Esophagus squamous epithelium (tissue), 5 donors: ENCODE measurements at regions not wholly inside any gene's neighbourhood (a gene's known extent, or its start where the extent isn't known, plus 50 kb on each side); places are given as distances from the start of the nearest gene placed in this dataset.
"Not testable (repeated sequence)": the region's sequence is repeated elsewhere in the genome, so short reads cannot be mapped to it uniquely, and the experiment has no call there.

Source experiments
- DNase-seq: peaks from one replicate; lab custom pipeline; 2025; lab: John Stamatoyannopoulos, UW
- H3K27ac ChIP-seq, 4 donors: fragments of 200-600 bp; sonication (generic); one replicate each; pipeline ENCODE4 v1.5.1; 2016 to 2019; ENCODE audit warnings: mild to moderate bottlenecking in 1 of 4
- H3K27me3 ChIP-seq, 4 donors: fragments of 200-600 bp; sonication (generic); 1 replicate in 3 of 4; 2 replicates in 1 of 4; pipeline versions ENCODE4 v1.5.1 to v1.6.0; 2017 to 2021; ENCODE audit warnings: antibody characterized with exemption in 1 of 4
- H3K36me3 ChIP-seq, 3 donors: fragments of 200-600 bp; sonication (generic); one replicate each; pipeline ENCODE4 v1.5.1; 2016 to 2019
- H3K4me1 ChIP-seq, 3 donors: fragments of 200-600 bp; sonication (generic); one replicate each; pipeline ENCODE4 v1.5.1; 2017 to 2019
- H3K4me3 ChIP-seq, 4 donors: fragments of 200-600 bp; sonication (generic); 1 replicate in 3 of 4; 2 replicates in 1 of 4; pipeline ENCODE4 v1.5.1; 2016 to 2019; ENCODE audit warnings: mild to moderate bottlenecking in 2 of 4, moderate library complexity in 1 of 4
- H3K9me3 ChIP-seq, 3 donors: fragments of 200-600 bp; sonication (generic); one replicate each; pipeline ENCODE4 v1.5.1; 2016 to 2019
- POLR2A ChIP-seq, 4 donors: fragments of 450-650 bp; IDR thresholded peaks; one replicate each; pipeline ENCODE4 v1.6.1; 2017; ENCODE audit warnings: antibody characterized with exemption in 4 of 4, mild to moderate bottlenecking in 4 of 4, moderate library complexity in 3 of 4
- WGBS, 2 donors: methylation state at CpG; one replicate each; pipeline ENCODE4 v1.1.5; 2018; 5-methylcytosine and 5-hydroxymethylcytosine counted together
- intact Hi-C: fragments of 100-400 bp; cut with DNase I; formaldehyde crosslinking; loops from one replicate; pipeline ENCODE4 v1.15.0; 2022
- TF ChIP-seq, protein P1 (sequence below), 6 experiments: fragments of 450-650 bp in 4 of 6; fragments of 200-600 bp in 2 of 6; sonication (generic) in 2 of 6; IDR thresholded peaks; one replicate each; pipeline ENCODE4 v1.5.1; 2016 to 2019; ENCODE audit warnings: antibody characterized with exemption in 6 of 6, mild to moderate bottlenecking in 4 of 6, moderate library complexity in 4 of 6
- donor health status: DM: yes; HTN: yes; CAD: no.

DNA sequence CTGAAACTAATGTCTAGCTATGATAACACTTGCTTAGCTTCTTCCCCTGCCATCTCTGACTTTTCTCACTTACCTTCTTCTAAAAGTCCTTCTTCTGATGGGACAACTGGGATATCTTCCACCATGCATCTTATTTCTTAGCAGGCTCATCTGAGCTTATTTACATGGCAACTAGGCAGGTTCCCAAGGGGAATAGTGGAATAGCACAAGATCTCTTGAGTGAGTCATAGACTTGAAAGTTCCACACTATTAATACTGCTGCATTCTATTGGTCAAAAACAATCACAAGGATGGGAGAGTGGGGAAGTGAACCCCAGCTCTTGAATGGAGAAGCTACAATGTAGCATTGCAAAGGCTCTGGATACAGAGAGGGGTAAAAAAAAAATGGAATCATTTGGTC, 142.1 kb downstream of the HAO1 start:
- H3K4me1 ChIP-seq: no peaks in the 10 kb centered on the region
- H3K27me3 ChIP-seq: no peaks in the 10 kb centered on the region
- H3K4me3 ChIP-seq: no peak overlapping the region
- no peaks in the 10 kb centered on the region for H3K9me3 ChIP-seq
- TF ChIP-seq POLR2A (IDR thresholded peaks at IDR 0.05): no peak
- TF ChIP-seq, protein P1, sequence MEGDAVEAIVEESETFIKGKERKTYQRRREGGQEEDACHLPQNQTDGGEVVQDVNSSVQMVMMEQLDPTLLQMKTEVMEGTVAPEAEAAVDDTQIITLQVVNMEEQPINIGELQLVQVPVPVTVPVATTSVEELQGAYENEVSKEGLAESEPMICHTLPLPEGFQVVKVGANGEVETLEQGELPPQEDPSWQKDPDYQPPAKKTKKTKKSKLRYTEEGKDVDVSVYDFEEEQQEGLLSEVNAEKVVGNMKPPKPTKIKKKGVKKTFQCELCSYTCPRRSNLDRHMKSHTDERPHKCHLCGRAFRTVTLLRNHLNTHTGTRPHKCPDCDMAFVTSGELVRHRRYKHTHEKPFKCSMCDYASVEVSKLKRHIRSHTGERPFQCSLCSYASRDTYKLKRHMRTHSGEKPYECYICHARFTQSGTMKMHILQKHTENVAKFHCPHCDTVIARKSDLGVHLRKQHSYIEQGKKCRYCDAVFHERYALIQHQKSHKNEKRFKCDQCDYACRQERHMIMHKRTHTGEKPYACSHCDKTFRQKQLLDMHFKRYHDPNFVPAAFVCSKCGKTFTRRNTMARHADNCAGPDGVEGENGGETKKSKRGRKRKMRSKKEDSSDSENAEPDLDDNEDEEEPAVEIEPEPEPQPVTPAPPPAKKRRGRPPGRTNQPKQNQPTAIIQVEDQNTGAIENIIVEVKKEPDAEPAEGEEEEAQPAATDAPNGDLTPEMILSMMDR (IDR thresholded peaks at IDR 0.05): no peak
- no peak for DNase-seq
- H3K36me3 ChIP-seq: no peaks in the 10 kb centered on the region
- no peak overlapping the region for H3K27ac ChIP-seq
- intact Hi-C loops: no loop called here

DNA sequence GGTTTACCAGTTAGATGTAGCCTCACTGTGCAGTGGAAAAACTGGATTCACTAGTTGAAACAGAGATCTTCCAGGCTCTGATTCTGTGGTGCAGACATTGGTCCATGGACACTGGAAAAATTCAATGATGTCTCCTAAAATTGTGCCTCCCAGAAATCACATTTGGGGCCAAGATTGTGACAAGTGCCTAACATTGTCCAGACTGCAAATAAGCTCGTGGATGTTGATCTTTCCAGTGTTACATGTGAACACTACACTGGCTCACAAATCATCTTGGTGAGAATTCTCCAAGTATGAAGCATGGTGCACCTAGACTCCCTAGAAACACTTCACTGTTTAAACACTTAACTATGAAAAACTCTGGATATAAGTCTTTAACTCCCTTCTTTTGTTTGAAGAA, 140.4 kb downstream of the HAO1 start:
- WGBS, 2 donors: 11 to 20% methylated on average over 1 of the region's 1 CpG

DNA sequence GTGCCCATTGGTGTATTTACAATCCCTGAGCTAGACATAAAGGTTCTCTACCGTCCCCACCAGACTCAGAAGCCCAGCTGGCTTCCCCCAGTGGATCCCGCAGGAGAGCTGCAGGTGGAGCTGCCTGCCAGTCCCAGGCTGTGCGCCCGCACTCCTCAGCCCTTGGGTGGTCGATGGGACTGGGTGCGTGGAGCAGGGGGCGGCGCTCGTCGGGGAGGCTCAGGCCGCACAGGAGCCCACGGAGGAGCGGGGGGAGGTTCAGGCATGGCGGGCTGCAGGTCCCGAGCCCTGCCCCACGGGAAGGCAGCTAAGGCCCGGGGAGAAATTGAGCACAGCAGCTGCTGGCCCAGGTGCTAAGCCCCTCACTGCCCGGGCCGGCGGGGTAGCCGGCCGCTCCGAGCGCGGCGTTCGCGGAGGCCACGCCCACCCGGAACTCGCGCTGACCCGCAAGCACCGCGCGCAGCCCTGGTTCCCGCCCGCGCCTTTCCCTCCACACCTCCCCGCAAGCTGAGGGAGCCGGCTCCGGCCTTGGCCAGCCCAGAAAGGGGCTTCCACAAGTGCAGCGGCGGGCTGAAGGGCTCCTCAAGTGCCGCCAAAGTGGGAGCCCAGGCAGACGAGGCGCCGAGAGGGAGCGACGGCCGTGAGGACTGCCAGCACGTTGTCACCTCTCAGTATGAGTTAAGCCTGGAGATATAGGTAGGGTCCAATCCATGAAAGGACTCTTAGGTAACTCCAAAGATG, 136.7 kb downstream of the HAO1 start:
- H3K27me3 ChIP-seq, H3K27ac ChIP-seq, DNase-seq, intact Hi-C loops, H3K9me3 ChIP-seq, H3K36me3 ChIP-seq, H3K4me1 ChIP-seq: not testable (repeated sequence)
- WGBS, 2 donors: 57 to 75% methylated on average over 3 to 5 of the region's 52 CpGs
- H3K4me3 ChIP-seq: peak overlapping the region in 2 of 4 donors; percentile 4 to 13

More for the DNA sequence above, 140.4 kb downstream of the HAO1 start:
- DNase-seq: no peak
- Histone ChIP-seq H3K27me3 (no peaks in the 10 kb centered on the region), H3K36me3 (no peaks in the 10 kb centered on the region), H3K4me3 (no peak overlapping the region), H3K4me1 (no peaks in the 10 kb centered on the region), H3K27ac (no peak overlapping the region), H3K9me3 (no peaks in the 10 kb centered on the region)
- intact Hi-C loops: no loop called here
- TF ChIP-seq, protein P1 (IDR thresholded peaks at IDR 0.05): no peak
- no peak for TF ChIP-seq POLR2A (IDR thresholded peaks at IDR 0.05)

DNA sequence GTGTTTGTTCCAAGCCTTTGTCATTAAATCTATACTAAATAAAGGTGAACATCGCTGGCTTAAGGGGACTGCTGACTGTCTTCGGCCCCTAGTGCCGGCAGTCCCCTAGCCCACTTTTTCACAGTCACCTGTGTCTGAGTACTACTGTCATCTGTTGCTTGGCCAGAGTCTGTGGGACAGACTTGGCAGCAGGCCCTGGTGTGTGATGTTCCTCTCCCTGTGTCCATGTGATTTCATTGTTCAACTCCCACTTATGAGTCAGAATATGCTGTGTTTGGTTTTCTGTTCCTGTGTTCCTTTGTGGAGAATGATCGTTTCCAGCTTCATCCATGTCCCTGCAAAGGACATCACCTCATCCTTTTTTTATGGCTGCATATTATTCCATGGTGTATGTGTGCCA, 133.4 kb downstream of the HAO1 start:
- H3K36me3 ChIP-seq: no peaks in the 10 kb centered on the region

DNA sequence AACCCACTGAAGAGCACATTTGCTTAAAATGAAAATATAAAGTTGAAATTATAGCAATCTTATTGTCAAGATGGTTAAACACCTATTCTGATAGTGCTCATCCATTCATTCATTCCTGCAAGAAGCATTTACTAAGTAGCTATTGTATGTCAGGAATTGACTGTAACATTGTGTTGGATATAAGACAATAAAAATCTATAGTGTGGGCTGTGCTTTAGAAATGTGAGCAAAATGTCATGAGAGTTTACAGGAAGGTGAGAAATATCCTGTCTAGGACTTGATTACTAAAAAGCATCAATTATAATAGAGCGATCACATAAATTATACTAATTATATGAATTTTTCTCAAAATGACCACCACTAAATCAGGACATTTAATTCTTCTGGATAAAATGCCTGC, 123.0 kb downstream of the HAO1 start:
- Histone ChIP-seq H3K9me3 (no peaks in the 10 kb centered on the region), H3K4me3 (no peak overlapping the region), H3K36me3 (no peaks in the 10 kb centered on the region), H3K27ac (no peak overlapping the region), H3K4me1 (no peaks in the 10 kb centered on the region), H3K27me3 (no peaks in the 10 kb centered on the region)
- no peak for TF ChIP-seq POLR2A (IDR thresholded peaks at IDR 0.05)
- TF ChIP-seq, protein P1 (IDR thresholded peaks at IDR 0.05): no peak
- 88 to 89% methylated on average over 1 of the region's 1 CpG for WGBS, 2 donors
- DNase-seq: no peak
- intact Hi-C loops: no loop called here

More for the DNA sequence above, 133.4 kb downstream of the HAO1 start:
- Histone ChIP-seq H3K27ac (no peak overlapping the region), H3K4me3 (no peak overlapping the region), H3K27me3 (no peaks in the 10 kb centered on the region), H3K9me3 (no peaks in the 10 kb centered on the region), H3K4me1 (no peaks in the 10 kb centered on the region)
- WGBS, 2 donors: 81 to 83% methylated on average over 4 of the region's 4 CpGs
- no peak for TF ChIP-seq POLR2A (IDR thresholded peaks at IDR 0.05)
- TF ChIP-seq, protein P1 (IDR thresholded peaks at IDR 0.05): no peak
- DNase-seq: no peak
- intact Hi-C loops: no loop called here
